ENCODE measurements at regions not wholly inside any gene's neighbourhood (a gene's known extent, or its start where the extent isn't known, plus 50 kb on each side); places are given as distances from the start of the nearest gene placed in this dataset.

- no peaks in the 10 kb centered on the region for H3K79me2 ChIP-seq (ENCODE audit: low read length)
- TF ChIP-seq EZH2 (optimal IDR thresholded peaks at IDR 0.05; ENCODE audit: low read depth, low read length) (no peak), EZH2phosphoT487 (IDR thresholded peaks at IDR 0.05; ENCODE audit: low read length) (no peak), CTCF (IDR thresholded peaks at IDR 0.05; ENCODE audit: low read length) (no peak)
These were observed 71.6 kb upstream of the MAP3K7 start for GRCh38 chr6:90658497-90658896.

GRCh38 chr6:90656325-90656724 is 69.5 kb upstream of the MAP3K7 start:
- Histone ChIP-seq H3K27ac (ENCODE audit: low read length) (no peak overlapping the region), H4K20me1 (ENCODE audit: insufficient read depth, low read length) (no peaks in the 10 kb centered on the region), H3F3A (ENCODE audit: insufficient read depth, low read length) (no peaks in the 10 kb centered on the region), H3K4me1 (ENCODE audit: low read length) (no peaks in the 10 kb centered on the region), H3K27me3 (replicated peaks; ENCODE audit: insufficient read depth, low read length) (no peaks in the 10 kb centered on the region), H3K4me2 (ENCODE audit: low read depth, low read length) (no peak overlapping the region), H3K9me2 (replicated peaks; ENCODE audit: insufficient read depth, low read length) (no peaks in the 10 kb centered on the region), H3K4me3 (ENCODE audit: low read length) (no peak overlapping the region), H3K36me3 (replicated peaks; ENCODE audit: insufficient read depth, low read length) (no peaks in the 10 kb centered on the region), H3K79me2 (ENCODE audit: low read length) (no peaks in the 10 kb centered on the region), H3K9ac (ENCODE audit: low read length) (no peak overlapping the region), H3K9me3 (replicated peaks; ENCODE audit: insufficient read depth, low read length) (no peaks in the 10 kb centered on the region), H2AFZ (ENCODE audit: low read length) (no peak overlapping the region)
- no peak for DNase-seq
- TF ChIP-seq EZH2phosphoT487 (IDR thresholded peaks at IDR 0.05; ENCODE audit: low read length) (no peak), EZH2 (optimal IDR thresholded peaks at IDR 0.05; ENCODE audit: low read depth, low read length) (no peak), CTCF (IDR thresholded peaks at IDR 0.05; ENCODE audit: low read length) (no peak)

More at GRCh38 chr6:90658497-90658896, 71.6 kb upstream of the MAP3K7 start:
- Histone ChIP-seq H3K9me3 (replicated peaks; ENCODE audit: insufficient read depth, low read length) (no peaks in the 10 kb centered on the region), H3K4me2 (ENCODE audit: low read depth, low read length) (no peak overlapping the region), H3K27me3 (replicated peaks; ENCODE audit: insufficient read depth, low read length) (no peaks in the 10 kb centered on the region), H3K9ac (ENCODE audit: low read length) (no peak overlapping the region), H3K4me3 (ENCODE audit: low read length) (no peak overlapping the region), H2AFZ (ENCODE audit: low read length) (no peak overlapping the region), H3F3A (ENCODE audit: insufficient read depth, low read length) (no peaks in the 10 kb centered on the region), H3K9me2 (replicated peaks; ENCODE audit: insufficient read depth, low read length) (no peaks in the 10 kb centered on the region), H3K4me1 (ENCODE audit: low read length) (no peaks in the 10 kb centered on the region), H4K20me1 (ENCODE audit: insufficient read depth, low read length) (no peaks in the 10 kb centered on the region), H3K27ac (ENCODE audit: low read length) (no peak overlapping the region), H3K36me3 (replicated peaks; ENCODE audit: insufficient read depth, low read length) (no peaks in the 10 kb centered on the region)
- DNase-seq = no peak

GRCh38 chr6:90654806-90655205 is 67.9 kb upstream of the MAP3K7 start:
- no peak overlapping the region for H3K27ac ChIP-seq (ENCODE audit: low read length)
- H3K27me3 ChIP-seq (replicated peaks; ENCODE audit: insufficient read depth, low read length) = no peaks in the 10 kb centered on the region
- no peaks in the 10 kb centered on the region for H3K9me3 ChIP-seq (replicated peaks; ENCODE audit: insufficient read depth, low read length)
- no peak for TF ChIP-seq EZH2 (optimal IDR thresholded peaks at IDR 0.05; ENCODE audit: low read depth, low read length)
- no peak for TF ChIP-seq EZH2phosphoT487 (IDR thresholded peaks at IDR 0.05; ENCODE audit: low read length)
- no peak for TF ChIP-seq CTCF (IDR thresholded peaks at IDR 0.05; ENCODE audit: low read length)
- no peak for DNase-seq
- H3K9me2 ChIP-seq (replicated peaks; ENCODE audit: insufficient read depth, low read length) = no peaks in the 10 kb centered on the region
- H3K9ac ChIP-seq (ENCODE audit: low read length) = no peak overlapping the region
- H3K4me1 ChIP-seq (ENCODE audit: low read length) = no peaks in the 10 kb centered on the region
- no peak overlapping the region for H3K4me3 ChIP-seq (ENCODE audit: low read length)
- H3K36me3 ChIP-seq (replicated peaks; ENCODE audit: insufficient read depth, low read length) = no peaks in the 10 kb centered on the region
- no peaks in the 10 kb centered on the region for H3K79me2 ChIP-seq (ENCODE audit: low read length)
- H4K20me1 ChIP-seq (ENCODE audit: insufficient read depth, low read length) = no peaks in the 10 kb centered on the region
- H2AFZ ChIP-seq (ENCODE audit: low read length) = no peak overlapping the region
- H3K4me2 ChIP-seq (ENCODE audit: low read depth, low read length) = no peak overlapping the region
- no peaks in the 10 kb centered on the region for H3F3A ChIP-seq (ENCODE audit: insufficient read depth, low read length)

Measured in MM.1S (cell line).